SHP77 treated with DMSO at 0.1 percent for 48 hours (cell line): ENCODE measurements at regions not wholly inside any gene's neighbourhood (a gene's known extent, or its start where the extent isn't known, plus 50 kb on each side); places are given as distances from the start of the nearest gene placed in this dataset.

Source experiments
- DNase-seq: peaks from one replicate; lab custom pipeline; 2025; lab: John Stamatoyannopoulos, UW

- no peak for DNase-seq
Observed at GRCh38 chr10:4385231-4385870, 440.7 kb upstream of the AKR1E2 start.

GRCh38 chr10:4384245-4384644, 441.8 kb upstream of the AKR1E2 start:
- DNase-seq, result no peak

- no peak for DNase-seq
Observed at GRCh38 chr10:4383651-4384098, 442.3 kb upstream of the AKR1E2 start.

DNA sequence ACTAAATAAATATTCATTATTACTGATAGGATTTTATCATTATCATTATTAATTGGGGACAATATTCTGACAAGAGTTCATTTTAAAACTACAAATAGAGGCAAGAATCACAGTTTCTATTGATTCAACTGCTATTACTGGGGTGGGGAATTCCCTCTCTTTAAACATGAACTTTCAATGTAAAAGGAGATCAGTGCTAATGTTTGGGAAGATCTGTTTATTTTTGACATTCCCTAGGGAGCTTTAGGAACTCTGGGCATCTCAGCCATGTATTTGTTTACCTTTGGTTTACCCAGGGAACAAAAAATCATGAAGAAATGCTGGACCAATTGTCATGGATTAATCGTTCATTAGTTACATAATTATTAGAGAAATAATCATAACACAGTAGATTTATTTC, 443.2 kb upstream of the AKR1E2 start:
- DNase-seq, result no peak

- DNase-seq, result no peak
Observed at GRCh38 chr10:4373612-4374011, 452.4 kb upstream of the AKR1E2 start.

- no peak for DNase-seq
Observed at GRCh38 chr10:4373098-4373497, 452.9 kb upstream of the AKR1E2 start.

GRCh38 chr10:4372601-4373000, 453.4 kb upstream of the AKR1E2 start:
- DNase-seq, result no peak

DNA sequence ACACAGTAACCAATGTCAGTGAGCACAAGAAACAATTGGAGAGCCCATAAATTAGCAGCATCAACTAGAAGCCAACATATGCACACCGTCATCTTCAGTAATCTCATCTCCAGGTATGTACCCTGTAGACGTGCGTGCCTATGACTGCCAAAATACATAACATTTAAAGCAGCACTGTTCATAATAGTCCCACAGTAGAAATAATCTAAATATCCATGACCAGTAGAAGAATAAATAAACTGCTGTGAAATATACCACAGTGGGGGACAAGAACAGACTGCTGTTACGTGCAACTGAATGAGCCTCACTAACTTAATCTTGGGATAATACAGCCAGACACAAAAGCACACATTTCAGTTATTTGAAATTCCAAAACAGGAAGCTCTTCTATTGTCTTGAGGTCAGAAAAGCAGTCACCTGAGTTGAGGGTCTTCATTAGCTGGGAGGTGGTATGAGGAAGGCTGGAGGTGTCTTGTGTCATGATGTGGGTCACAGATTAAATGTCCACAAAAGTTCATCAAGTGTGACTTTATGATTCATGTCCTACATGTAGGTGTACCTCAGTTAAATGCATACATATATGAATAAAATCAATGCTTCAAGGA, 454.2 kb upstream of the AKR1E2 start:
- DNase-seq, result no peak

DNA sequence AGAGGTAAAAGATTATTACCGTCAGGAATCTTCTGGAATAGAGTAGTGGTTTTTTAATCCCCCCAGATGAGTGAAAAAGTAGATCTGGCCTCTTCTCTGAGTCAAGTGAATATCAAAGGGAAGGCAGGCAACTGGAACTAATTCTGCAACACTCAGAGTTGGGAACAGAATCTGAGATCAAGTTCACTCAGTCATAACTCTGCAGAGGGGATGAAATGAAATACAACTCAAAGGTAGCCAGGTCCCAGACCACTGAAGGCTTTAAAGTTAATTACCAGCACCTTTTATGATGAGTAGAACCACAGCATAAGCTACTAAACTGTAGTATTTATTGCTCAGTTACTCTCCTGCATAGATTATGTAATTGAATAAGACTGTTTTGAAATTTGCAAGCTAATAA, 455.6 kb upstream of the AKR1E2 start:
- no peak for DNase-seq

DNA sequence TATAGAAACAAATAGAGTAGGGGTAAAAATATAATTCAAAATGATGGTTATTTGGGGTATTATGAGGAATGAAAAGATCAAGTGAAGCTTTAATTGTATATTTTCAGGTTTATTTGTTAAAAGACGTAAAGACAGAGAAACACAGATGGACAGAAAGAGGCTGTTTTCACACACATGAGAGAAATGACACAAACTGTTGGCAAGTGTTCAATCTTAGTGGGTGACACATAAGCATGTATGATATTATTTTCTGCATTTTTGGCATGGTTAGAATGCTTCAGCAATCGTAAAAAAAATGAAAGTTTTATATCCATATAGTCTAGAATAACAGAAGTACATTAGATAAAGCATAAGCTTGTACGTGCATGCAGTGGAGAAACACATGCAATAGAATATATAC, 464.4 kb upstream of the AKR1E2 start:
- no peak for DNase-seq

GRCh38 chr10:4359003-4359402, 467.0 kb upstream of the AKR1E2 start:
- no peak for DNase-seq

GRCh38 chr10:4357911-4358310, 468.1 kb upstream of the AKR1E2 start:
- DNase-seq, result no peak

GRCh38 chr10:4355350-4355749, 470.7 kb upstream of the AKR1E2 start:
- DNase-seq, result no peak

GRCh38 chr10:4354382-4354812, 471.6 kb upstream of the AKR1E2 start:
- DNase-seq, result no peak

- DNase-seq, result no peak
Observed at GRCh38 chr10:4353964-4354363, 472.0 kb upstream of the AKR1E2 start.

DNA sequence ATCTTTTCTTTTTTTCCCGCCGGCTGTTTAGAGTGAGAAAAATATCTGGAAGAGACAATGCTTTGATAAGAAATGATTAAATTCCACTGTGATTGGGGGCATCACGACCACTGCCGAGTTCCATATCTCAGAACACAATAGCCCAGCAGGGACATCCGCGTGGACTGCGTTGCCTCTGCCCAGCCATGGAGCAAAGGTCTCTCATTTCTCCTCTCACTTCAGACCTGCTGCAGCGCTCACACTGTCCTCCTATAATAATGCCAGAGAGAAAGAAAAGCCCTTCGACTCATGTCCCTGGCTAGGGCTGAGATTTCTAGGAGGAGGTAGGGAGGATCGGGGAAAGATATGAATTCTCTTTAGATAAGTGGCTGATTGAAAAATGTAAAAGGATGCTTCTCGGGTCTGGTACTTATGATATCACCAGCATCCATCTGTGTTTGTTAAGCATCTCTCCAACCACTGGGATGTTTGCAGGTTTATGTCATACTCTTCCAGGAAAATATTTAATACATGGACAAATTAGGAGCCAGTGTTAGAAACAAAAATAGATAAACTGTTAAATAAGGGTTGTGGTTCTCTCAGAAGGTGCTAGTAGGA, 472.9 kb upstream of the AKR1E2 start:
- DNase-seq, result no peak

DNA sequence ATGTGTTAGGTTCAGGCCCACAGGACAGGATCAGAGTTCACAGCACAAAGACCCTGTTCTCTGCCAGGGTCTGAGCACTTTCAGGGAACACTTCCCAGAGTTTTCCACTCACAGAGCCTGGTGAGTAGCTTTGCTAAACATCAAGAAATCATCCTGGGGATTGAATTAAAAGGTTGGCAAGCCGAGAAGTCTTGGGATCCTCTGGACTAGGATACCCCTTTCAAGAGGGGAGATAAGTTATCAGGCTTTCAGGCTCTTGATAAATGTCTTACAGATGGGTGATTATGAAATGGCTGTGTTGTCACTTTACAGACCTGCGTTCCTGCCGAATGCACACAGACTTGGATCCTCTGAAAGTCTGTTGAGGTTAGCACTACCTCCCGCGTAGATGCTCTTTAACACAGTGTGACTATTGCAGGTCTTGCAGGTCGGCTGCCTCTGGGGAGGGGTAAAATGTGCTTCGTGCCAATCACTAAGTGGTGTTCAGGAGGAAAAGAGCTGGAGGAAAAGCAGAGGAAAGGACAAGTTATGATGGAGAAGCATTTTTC, 473.5 kb upstream of the AKR1E2 start:
- no peak for DNase-seq

- no peak for DNase-seq
Observed at GRCh38 chr10:4351723-4352413, 474.1 kb upstream of the AKR1E2 start.

- no peak for DNase-seq
Observed at GRCh38 chr10:4347397-4347796, 478.6 kb upstream of the AKR1E2 start.

- no peak for DNase-seq
Observed at GRCh38 chr10:4345877-4346646, 479.9 kb upstream of the AKR1E2 start.

DNA sequence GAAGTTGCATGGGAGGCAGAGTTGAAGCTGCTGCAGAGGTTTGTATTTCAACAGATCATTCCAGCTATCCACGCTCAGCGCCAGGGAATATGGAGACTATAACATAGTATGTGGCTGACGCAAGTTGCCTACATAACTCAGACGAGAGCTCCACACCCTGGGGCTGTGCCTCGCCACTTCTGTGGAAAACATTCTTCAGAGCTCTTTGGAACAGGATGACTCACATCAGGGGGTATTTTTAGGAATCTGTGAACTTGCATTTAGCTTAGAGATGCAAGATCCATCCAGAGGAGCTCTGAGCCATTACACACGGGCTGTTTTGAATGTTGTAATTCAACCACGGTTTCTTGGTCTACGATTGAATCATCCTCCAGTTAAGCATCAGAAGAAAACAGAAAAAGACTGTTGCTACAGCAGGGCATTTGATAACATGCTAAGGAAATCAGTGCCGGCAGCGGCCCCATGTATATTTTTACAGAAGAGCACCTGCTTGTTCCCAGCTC, 481.5 kb upstream of the AKR1E2 start:
- no peak for DNase-seq

DNA sequence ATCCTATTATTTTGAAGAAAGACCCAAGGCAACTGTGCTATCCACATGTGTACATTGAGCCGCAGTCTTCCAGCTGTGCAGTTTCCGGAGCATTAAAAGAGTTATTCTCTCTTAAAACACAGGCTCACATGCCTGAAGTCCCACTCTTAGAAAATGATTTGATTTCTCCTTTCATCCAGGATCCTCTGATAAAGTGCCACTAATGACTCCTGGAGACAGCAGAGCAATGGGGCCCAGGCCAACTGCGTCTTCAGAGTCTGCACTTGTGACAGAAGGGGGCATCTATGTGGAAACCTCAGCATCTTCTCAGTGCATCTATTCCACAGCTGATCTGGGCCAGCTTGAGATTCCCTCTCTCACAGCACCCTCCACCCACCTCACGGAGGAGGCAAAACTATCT, 482.1 kb upstream of the AKR1E2 start:
- DNase-seq, result no peak
